Breast epithelium (tissue), 4 donors: ENCODE measurements at regions not wholly inside any gene's neighbourhood (a gene's known extent, or its start where the extent isn't known, plus 50 kb on each side); places are given as distances from the start of the nearest gene placed in this dataset.

Experiments used
- DNase-seq, 2 donors: peaks; one replicate each; pipeline ENCODE4 v3.0.0-alpha.2; 2019; ENCODE audit warnings: low spot score in 2 of 2
- H3K27ac ChIP-seq, 2 donors: fragments of 200-600 bp; sonication (generic) in 1 of 2; one replicate each; pipeline ENCODE4 v1.5.1; 2016 to 2019; ENCODE audit warnings: mild to moderate bottlenecking in 1 of 2
- H3K27me3 ChIP-seq, 2 donors: fragments of 200-600 bp; sonication (generic) in 1 of 2; one replicate each; pipeline versions ENCODE4 v1.5.1 to v1.6.0; 2017 to 2019; ENCODE audit warnings: control low read depth in 1 of 2, mild to moderate bottlenecking in 1 of 2
- H3K36me3 ChIP-seq: fragments of 200-600 bp; one replicate; pipeline ENCODE4 v1.5.1; 2019
- H3K4me1 ChIP-seq, 2 donors: fragments of 200-600 bp; sonication (generic); one replicate each; pipeline ENCODE4 v1.5.1; 2016 to 2019; ENCODE audit warnings: control low read depth in 1 of 2
- H3K4me3 ChIP-seq, 3 donors: fragments of 200-600 bp; sonication (generic); 1 replicate in 2 of 3; 2 replicates in 1 of 3; pipeline ENCODE4 v1.5.1; 2016 to 2019; ENCODE audit warnings: mild to moderate bottlenecking in 3 of 3, moderate library complexity in 2 of 3
- H3K9me3 ChIP-seq, 2 donors: fragments of 200-600 bp; sonication (generic) in 1 of 2; one replicate each; pipeline ENCODE4 v1.5.1; 2016 to 2019; ENCODE audit warnings: control low read depth in 1 of 2
- CTCF ChIP-seq, 3 donors: fragments of 450-650 bp; IDR thresholded peaks; one replicate each; pipeline ENCODE4 v1.5.1; 2016 to 2017; ENCODE audit warnings: antibody characterized with exemption in 3 of 3, mild to moderate bottlenecking in 3 of 3, moderate library complexity in 3 of 3
- POLR2A ChIP-seq: fragments of 450-650 bp; IDR thresholded peaks from one replicate; pipeline ENCODE4 v1.6.1; 2016; ENCODE audit warnings: antibody characterized with exemption, mild to moderate bottlenecking, moderate library complexity
- POLR2AphosphoS5 ChIP-seq, 3 donors: sonication (generic); formaldehyde crosslinking; IDR thresholded peaks; one replicate each; pipeline ENCODE4 v1.6.1; 2017; ENCODE audit warnings: antibody characterized with exemption in 3 of 3
- intact Hi-C: fragments of 100-400 bp; cut with DNase I; formaldehyde crosslinking; loops from one replicate; pipeline ENCODE4 v1.15.1; 2023; ENCODE audit warnings: low total_unique reads

GRCh38 chr9:129368444-129368978 lies 190.4 kb upstream of the IER5L start:
- intact Hi-C loops = no loop called here
- Histone ChIP-seq H3K4me1 (no peaks in the 10 kb centered on the region), H3K36me3 (no peaks in the 10 kb centered on the region), H3K27ac (no peak overlapping the region), H3K9me3 (peaks cover 0 to 4% of the 10 kb centered on the region in 2 donors), H3K27me3 (no peaks in the 10 kb centered on the region), H3K4me3 (no peak overlapping the region)
- TF ChIP-seq POLR2AphosphoS5 (IDR thresholded peaks at IDR 0.05) (no peak), POLR2A (no peak), CTCF (IDR thresholded peaks at IDR 0.05) (no peak)
- DNase-seq = no peak

- H3K4me1 ChIP-seq = peaks cover 0 to 2% of the 10 kb centered on the region in 2 donors
- no peak overlapping the region for H3K4me3 ChIP-seq
- no peak for DNase-seq
- H3K27me3 ChIP-seq = no peaks in the 10 kb centered on the region
- TF ChIP-seq CTCF (IDR thresholded peaks at IDR 0.05) (no peak), POLR2AphosphoS5 (IDR thresholded peaks at IDR 0.05) (no peak), POLR2A (no peak)
- no peaks in the 10 kb centered on the region for H3K36me3 ChIP-seq
- intact Hi-C loops = no loop called here
- no peak overlapping the region for H3K27ac ChIP-seq
- peaks cover 0 to 4% of the 10 kb centered on the region in 2 donors for H3K9me3 ChIP-seq
Measured at GRCh38 chr9:129367287-129367686, 189.2 kb upstream of the IER5L start.

- H3K36me3 ChIP-seq = no peaks in the 10 kb centered on the region
- no peak for DNase-seq
- no peak overlapping the region for H3K27ac ChIP-seq
- H3K9me3 ChIP-seq = peaks cover 0 to 4% of the 10 kb centered on the region in 2 donors
- H3K4me1 ChIP-seq = peaks cover 0 to 4% of the 10 kb centered on the region in 2 donors
- intact Hi-C loops = no loop called here
- no peaks in the 10 kb centered on the region for H3K27me3 ChIP-seq
- no peak for TF ChIP-seq CTCF (IDR thresholded peaks at IDR 0.05)
- TF ChIP-seq POLR2A = no peak
- TF ChIP-seq POLR2AphosphoS5 (IDR thresholded peaks at IDR 0.05) = no peak
- H3K4me3 ChIP-seq = no peak overlapping the region
Measured at GRCh38 chr9:129365196-129365595, 187.1 kb upstream of the IER5L start.

- no peaks in the 10 kb centered on the region for H3K9me3 ChIP-seq
- H3K36me3 ChIP-seq = no peaks in the 10 kb centered on the region
- H3K27me3 ChIP-seq = no peaks in the 10 kb centered on the region
- no peak for DNase-seq
- intact Hi-C loops = no loop called here
- H3K4me3 ChIP-seq = no peak overlapping the region
- peaks cover 0 to 4% of the 10 kb centered on the region in 2 donors for H3K4me1 ChIP-seq
- TF ChIP-seq CTCF (IDR thresholded peaks at IDR 0.05) (no peak), POLR2AphosphoS5 (IDR thresholded peaks at IDR 0.05) (no peak), POLR2A (no peak)
- no peak overlapping the region for H3K27ac ChIP-seq
Measured at GRCh38 chr9:129363216-129363873, 185.3 kb upstream of the IER5L start.

GRCh38 chr9:129362287-129363000 lies 184.4 kb upstream of the IER5L start:
- peak overlapping the region; percentile 25 to 34 for H3K27ac ChIP-seq
- peak; percentile 66 to 69 for DNase-seq
- no peaks in the 10 kb centered on the region for H3K9me3 ChIP-seq
- H3K4me1 ChIP-seq = peaks cover 0 to 4% of the 10 kb centered on the region in 2 donors
- no peaks in the 10 kb centered on the region for H3K36me3 ChIP-seq
- TF ChIP-seq POLR2AphosphoS5 (IDR thresholded peaks at IDR 0.05) = peak in 2 of 3 donors; percentile 17 to 63
- no peak for TF ChIP-seq POLR2A
- TF ChIP-seq CTCF (IDR thresholded peaks at IDR 0.05) = peak in 1 of 3 donors; percentile 34
- no peaks in the 10 kb centered on the region for H3K27me3 ChIP-seq
- no peak overlapping the region for H3K4me3 ChIP-seq
- intact Hi-C loops = no loop called here
